ENCODE measurements at regions not wholly inside any gene's neighbourhood (a gene's known extent, or its start where the extent isn't known, plus 50 kb on each side); places are given as distances from the start of the nearest gene placed in this dataset.

DNA sequence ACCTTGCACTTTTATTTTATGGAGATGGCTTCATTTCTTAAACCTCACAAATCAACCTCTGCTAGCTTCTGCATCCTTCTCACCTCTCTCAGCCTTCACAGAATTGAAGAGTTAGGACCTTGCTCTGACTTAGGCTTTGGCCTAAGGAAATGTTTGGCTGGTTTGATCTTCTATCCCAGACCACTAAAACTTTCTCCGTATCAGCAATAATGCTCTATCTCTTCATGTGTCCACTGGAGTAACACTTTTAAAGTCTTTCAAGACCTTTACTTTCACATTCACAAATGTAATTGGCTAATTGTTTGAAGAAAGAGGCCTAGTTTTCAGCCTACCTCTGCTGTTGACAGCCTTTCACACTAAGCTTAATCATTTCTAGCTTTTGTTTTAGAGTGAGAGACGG, 212.9 kb downstream of the TTLL2 start:
- Histone ChIP-seq H3K27ac (no peak overlapping the region), H3K9me3 (no peaks in the 10 kb centered on the region), H3K4me3 (no peak overlapping the region), H3K4me1 (no peaks in the 10 kb centered on the region), H3K27me3 (no peaks in the 10 kb centered on the region), H3K36me3 (no peaks in the 10 kb centered on the region)
- TF ChIP-seq CTCF (IDR thresholded peaks at IDR 0.05) = no peak
- ATAC-seq (no peak), DNase-seq (no peak)
- intact Hi-C loops (cut with DNase I) = no loop called here

DNA sequence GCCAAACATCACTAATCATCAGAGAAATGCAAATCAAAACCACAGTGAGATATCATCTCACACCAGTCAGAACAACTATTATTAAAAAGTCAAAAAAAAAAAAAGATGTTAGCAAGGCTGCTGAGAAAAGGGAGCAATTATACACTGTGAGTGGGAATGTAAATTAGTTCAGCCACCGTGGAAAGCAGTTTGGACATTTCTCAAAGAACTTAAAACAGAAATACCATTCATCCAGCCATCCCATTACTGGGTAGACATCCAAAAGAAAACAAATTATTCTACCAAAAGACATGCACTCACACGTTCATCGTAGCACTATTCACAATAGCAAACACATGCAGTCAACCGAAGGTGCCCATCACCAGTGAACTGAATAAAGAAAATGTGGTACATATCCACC, 213.9 kb downstream of the TTLL2 start:
- Histone ChIP-seq H3K9me3 (no peaks in the 10 kb centered on the region), H3K27me3 (no peaks in the 10 kb centered on the region), H3K4me1 (peaks cover 6% of the 10 kb centered on the region), H3K4me3 (no peak overlapping the region), H3K27ac (no peak overlapping the region), H3K36me3 (no peaks in the 10 kb centered on the region)
- no peak for ATAC-seq
- no peak for TF ChIP-seq CTCF (IDR thresholded peaks at IDR 0.05)
- no peak for DNase-seq
- intact Hi-C loops (cut with DNase I) = no loop called here

DNA sequence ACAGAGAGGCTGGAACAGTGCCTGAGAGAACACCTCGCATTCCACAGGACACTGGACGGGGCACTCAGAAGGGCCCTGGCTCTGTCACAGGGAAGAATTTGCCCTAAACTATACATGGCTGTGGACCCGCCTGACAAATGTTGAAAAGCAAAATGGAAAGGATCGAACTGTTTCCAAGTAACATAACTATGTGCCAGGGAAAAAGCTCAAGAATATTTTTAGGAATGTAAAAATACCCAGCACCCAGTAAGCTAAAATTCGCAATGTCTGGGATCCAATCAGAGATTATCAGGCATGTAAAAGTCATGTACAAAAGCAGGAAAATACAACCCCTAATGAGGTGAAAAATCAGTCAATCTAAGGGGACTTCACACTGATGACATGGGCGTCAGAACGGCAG, 215.9 kb downstream of the TTLL2 start:
- H3K36me3 ChIP-seq = no peaks in the 10 kb centered on the region
- ATAC-seq = no peak
- no peak for TF ChIP-seq CTCF (IDR thresholded peaks at IDR 0.05)
- no peaks in the 10 kb centered on the region for H3K9me3 ChIP-seq
- H3K4me3 ChIP-seq = no peak overlapping the region
- no peak for DNase-seq
- no peak overlapping the region for H3K27ac ChIP-seq
- peaks cover 8% of the 10 kb centered on the region for H3K4me1 ChIP-seq
- intact Hi-C loops (cut with DNase I) = no loop called here
- H3K27me3 ChIP-seq = no peaks in the 10 kb centered on the region

DNA sequence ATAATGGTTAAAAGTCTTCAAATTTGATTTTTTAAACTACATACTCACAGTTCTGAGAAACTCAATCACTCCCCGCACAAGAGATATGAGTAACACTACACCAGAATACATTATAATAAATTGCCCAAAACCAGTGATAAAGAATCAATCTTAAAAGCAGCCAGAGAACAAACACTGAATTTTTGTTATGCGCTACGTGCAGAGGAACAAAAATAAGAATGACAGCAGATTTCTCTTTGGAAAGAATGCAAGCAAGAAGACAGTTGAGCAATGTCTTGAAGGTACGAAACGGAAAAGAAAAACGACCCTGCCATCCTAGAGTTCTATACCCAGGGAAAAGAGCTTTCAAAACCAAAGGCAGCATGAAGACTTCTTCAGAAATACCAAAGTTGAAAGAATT, 216.7 kb downstream of the TTLL2 start:
- Histone ChIP-seq H3K27ac (no peak overlapping the region), H3K27me3 (no peaks in the 10 kb centered on the region), H3K4me3 (no peak overlapping the region), H3K4me1 (peaks cover 8% of the 10 kb centered on the region), H3K9me3 (no peaks in the 10 kb centered on the region), H3K36me3 (no peaks in the 10 kb centered on the region)
- no peak for DNase-seq
- no peak for TF ChIP-seq CTCF (IDR thresholded peaks at IDR 0.05)
- no peak for ATAC-seq
- intact Hi-C loops (cut with DNase I) = no loop called here

- Histone ChIP-seq H3K27ac (peak overlapping the region; percentile 51), H3K36me3 (no peaks in the 10 kb centered on the region), H3K9me3 (no peaks in the 10 kb centered on the region), H3K27me3 (no peaks in the 10 kb centered on the region), H3K4me3 (no peak overlapping the region), H3K4me1 (peaks cover 8% of the 10 kb centered on the region)
- no peak for DNase-seq
- peak; percentile 57 for ATAC-seq
- no peak for TF ChIP-seq CTCF (IDR thresholded peaks at IDR 0.05)
- intact Hi-C loops (cut with DNase I) = no loop called here
Observed at GRCh38 chr6:167543602-167544497, 219.0 kb downstream of the TTLL2 start.

All from upper lobe of right lung (tissue), 1 donor.